Stimulated activated CD8-positive, alpha-beta memory T cell treated with anti-CD3 and anti-CD28 coated beads, Interleukin-2, amount 100 ng/mL, for 1 hour (primary cell): ENCODE measurements at regions not wholly inside any gene's neighbourhood (a gene's known extent, or its start where the extent isn't known, plus 50 kb on each side); places are given as distances from the start of the nearest gene placed in this dataset.
"Not testable (repeated sequence)": the region's sequence is repeated elsewhere in the genome, so short reads cannot be mapped to it uniquely, and the experiment has no call there.

ENCODE experiments used
- DNase-seq, 2 donors: peaks; one replicate each; pipeline ENCODE4 v3.0.0-alpha.2; 2020; ENCODE audit warnings: low read depth in 2 of 2

DNA sequence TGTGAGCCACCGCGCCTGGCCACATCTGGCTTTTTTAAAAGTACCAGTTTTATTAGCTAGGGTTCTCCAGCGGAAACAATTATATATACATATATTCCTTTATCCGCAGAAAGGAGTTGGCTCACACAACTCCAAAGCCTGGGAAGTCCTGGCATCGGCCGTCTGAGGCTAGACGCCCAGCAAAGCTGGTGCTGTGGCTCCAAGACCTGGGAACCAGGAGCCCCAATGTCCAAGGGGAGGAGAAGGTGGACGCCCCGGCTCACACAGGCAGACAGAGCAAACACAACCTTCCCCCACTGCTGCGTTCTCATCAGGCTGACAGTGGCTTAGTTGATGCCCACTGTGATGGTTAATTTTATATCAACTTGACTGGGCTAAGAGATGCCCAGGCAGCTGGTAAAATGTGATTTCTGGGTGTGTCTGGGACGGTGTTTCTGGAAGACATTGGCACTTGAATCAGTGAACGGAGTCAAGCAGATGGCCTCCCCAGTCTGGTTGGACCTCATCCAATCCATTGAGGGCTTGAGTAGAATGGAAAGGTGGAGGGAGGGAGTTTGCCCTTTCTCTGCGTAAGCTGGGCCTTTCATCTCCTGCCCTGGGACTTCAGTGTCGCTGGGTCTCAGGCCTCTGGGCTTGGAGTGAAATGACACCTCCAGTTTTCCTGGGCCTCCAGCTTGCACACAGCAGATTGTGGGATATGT lies 904.4 kb downstream of the BRD1 start:
- DNase-seq: no peak

DNA sequence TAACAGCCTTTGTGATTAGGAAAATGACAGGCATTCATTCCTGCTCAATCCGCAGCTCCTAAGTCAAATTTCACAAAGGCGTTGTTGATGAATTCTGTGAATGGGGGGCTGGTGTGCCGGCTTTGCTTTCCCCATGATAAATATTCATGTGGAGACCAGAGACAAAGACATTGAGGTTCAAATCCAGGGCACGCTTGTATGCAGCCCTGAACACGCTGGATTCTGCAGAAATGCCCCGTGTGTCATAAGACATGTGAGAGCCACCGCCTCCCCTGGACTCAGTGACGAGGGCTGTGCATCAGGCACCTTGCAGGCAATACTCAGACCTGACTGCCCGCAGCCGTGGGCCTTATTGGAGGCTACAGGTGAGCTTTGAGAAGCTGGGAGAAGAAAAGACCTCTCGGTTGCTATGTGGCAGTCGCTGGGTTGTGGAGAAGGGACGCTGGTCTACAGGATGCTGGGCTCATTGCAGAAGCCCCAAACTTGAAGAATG lies 906.2 kb downstream of the BRD1 start:
- no peak for DNase-seq

DNA sequence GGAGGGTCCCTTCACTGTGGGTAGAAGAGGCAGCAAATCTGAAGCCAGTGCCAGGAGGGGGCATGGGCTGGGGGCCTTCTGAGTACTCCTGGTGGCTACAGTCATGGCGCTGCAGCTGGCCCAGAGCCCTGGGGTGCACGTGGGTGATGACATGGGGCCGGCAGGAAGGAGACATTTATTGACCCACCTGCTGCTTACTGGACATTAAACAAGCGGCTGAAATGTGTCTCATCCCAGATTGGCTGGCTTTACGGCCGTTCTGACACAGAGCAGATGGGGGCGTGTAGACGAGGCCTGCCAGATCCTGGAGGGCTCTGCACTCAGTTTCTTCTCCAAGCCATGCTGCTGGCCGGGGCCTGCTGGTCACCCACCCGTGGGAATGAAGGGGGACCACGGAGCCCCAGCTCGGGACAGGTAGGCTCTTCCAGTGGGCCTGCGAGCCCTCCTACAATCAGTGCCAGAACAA lies 906.9 kb downstream of the BRD1 start:
- DNase-seq: no peak

DNA sequence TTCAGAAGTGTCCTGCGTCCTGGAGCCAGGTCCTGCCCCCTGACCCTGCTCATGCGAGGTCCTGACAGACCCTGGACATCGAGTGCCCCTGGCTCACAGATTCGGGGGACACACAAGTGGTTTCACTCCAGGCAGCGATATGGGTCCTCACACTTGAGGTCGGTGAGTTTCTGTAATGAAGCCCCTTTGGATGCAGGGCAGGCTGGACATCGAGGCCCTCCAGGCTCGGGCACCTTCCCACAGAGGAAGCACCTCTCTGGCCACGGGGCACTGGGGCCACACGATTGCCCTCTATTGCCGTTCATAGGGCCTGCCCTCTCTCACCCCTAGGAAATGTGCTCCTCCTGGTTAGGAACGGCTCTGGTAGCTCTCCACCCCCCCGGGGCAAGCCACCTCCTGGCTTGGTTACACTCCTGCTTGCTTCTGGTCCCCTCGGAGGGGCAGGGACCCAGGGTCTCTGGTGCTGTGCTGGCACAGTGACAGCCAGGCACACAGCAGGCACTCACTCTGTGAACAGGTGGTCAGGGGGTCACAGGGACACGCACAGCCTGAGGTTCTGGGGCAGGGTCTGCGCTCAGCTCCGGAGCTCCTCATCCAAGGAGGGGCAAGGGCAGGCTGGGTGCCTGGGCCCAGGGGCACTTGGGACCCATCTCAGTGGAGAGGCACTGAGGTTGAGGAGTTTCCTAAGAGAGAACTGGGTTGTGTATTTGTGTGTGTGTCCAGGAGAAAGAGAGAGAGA lies 907.7 kb downstream of the BRD1 start:
- no peak for DNase-seq

DNA sequence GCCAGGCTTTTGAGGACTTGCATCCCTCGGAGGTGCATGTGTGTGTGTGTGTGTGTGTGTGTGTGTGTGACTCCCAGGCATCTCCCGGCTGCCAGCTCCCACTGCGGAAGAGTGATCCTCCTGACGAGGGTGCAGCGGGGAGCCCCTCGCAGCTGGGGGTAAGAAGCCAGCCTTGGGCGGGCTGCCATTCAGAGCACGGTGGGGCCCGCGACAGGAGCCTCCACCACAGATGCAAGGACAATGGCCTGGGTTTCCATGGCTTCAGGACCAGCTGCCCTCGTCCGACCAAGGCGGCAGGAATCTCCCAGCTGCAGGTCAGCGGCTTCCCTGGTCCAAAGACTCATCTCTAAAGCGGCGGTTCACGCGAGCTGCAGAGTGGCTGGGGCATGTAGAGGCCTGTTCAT lies 908.5 kb downstream of the BRD1 start:
- DNase-seq: no peak

DNA sequence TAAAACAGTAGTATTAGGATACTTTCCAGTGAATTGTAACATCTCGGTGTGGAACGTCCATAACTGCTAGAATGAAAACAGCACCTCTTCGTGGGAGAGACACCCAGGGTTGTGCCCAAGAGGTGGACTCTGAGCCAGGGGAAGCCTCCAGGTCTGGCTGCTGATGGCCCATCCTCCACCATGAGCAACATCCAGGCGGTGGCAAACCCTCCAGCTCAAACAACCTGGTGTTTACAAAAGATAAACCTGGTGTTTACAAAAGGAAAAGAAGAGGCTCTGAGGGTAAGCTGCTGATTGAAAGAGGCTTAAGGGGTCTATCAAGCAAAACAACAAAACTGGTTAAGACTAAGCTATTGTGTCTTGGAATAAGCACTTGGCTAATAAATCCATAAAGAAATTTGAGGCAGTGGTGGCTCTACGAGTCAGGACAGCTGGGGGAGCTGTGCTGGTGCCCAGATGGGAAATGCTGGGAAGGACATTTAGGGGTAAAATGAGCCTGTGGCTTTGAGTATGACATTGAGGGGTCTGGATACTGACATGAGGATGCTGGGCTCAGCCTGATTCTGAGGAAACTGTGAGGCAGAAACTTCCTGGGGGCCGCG lies 909.0 kb downstream of the BRD1 start:
- DNase-seq: no peak

DNA sequence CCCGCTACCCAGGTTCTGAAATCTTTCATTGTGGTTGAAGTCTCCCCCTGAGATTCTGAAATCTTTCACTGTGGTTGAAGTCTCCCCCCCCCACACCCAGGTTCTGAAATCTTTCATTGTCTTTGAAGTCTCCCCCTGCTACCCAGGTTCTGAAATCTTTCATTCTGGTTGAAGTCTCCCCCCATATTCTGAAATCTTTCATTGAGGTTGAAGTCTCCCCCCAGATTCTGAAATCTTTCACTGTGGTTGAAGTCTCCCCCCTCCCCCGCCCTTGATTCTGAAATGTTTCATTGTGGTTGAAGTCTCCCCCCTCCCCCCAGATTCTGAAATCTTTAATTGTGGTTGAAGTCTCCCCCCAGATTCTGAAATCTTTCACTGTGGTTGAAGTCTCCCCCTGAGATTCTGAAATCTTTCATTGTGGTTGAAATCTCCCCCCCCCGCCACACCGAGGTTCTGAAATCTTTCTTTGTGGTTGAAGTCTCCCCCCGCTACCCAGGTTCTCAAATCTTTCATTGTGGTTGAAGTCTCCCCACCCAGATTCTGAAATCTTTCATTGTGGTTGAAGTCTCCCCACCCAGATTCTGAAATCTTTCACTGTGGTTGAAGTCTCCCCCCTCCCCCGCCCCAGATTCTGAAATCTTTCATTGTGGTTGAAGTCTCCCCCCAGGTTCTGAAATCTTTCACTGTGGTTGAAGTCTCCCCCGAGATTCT lies 915.2 kb downstream of the BRD1 start:
- not testable (repeated sequence) for DNase-seq

DNA sequence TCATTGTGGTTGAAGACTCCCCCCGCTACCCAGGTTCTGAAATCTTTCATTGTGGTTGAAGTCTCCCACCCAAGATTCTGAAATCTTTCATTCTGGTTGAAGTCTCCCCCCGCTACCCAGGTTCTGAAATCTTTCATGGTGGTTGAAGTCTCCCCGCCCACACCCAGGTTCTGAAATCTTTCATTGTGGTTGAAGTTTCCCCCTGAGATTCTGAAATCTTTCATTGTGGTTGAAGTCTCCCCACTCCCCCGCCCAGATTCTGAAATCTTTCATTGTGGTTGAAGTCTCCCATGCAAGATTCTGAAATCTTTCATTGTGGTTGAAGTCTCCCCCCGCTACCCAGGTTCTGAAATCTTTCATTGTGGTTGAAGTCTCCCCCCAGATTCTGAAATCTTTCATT lies 916.0 kb downstream of the BRD1 start:
- not testable (repeated sequence) for DNase-seq

DNA sequence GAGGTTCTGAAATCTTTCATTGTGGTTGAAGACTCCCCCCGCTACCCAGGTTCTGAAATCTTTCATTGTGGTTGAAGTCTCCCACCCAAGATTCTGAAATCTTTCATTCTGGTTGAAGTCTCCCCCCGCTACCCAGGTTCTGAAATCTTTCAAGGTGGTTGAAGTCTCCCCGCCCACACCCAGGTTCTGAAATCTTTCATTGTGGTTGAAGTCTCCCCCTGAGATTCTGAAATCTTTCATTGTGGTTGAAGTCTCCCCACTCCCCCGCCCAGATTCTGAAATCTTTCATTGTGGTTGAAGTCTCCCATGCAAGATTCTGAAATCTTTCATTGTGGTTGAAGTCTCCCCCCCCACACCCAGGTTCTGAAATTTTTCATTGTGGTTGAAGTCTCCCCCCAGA lies 916.6 kb downstream of the BRD1 start:
- not testable (repeated sequence) for DNase-seq

DNA sequence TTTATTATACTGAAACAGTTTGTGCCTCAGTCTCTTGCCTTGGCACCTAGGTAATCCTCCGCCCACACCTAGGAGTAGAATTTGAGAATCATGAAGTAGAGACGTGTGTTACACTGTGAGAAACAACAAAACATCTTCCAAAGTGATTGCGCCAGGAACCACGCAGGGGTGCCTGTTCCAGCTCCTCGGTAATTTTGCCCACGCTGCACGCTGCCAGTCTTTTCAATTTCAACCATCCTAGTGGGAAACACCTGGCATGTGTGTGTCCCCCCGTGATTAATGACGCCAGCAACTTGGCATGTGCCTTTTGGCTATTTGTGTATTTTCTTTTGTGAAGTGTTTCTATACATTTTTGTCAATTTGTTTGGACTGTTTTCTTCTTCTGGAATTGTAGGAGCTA lies 919.1 kb downstream of the BRD1 start:
- no peak for DNase-seq

DNA sequence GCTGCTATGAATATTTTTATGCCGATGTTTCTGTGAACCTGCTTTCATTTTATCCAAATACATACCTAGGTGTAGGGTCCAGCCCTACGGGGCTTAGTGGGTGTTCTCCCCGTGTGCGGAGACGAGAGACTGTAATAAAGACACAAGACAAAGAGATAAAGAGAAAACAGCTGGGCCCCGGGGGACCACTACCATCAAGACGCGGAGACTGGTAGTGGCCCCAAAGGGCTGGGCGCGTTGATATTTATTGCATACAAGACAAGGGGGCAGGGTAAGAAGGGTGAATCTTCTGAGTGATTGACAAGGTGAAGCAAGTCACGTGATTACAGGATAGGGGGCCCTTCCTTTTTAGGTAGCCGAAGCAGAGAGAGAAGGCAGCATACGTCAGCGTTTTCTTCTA lies 920.1 kb downstream of the BRD1 start:
- DNase-seq: no peak

DNA sequence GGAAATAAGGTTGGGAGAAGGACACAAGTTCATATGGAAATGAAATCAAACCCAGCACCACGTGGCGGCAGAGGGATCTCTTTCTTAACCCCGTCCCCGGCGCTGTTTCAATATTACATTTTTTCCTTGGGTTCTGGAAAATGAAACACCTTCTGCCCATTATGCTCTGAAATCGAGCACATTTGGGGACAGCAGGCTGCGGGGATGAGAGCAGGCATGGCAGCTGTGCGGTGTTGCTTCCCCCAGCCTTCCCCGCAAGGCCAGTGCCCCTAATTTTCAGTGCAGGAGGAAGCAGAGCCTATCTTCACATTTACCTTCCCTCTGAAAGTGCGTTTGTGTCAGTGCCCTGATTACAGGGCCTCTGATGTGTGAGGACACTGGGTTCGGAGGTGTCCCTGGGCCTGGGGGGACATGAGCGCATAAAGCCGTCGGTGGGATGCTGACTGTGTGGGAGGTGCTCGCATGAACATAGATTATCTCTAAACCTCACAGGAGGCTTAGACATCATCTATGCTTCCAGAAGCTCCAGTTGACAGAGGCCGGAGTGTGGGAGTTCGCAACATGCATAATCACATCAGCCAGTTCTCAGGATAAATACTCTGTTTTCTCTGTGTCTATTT lies 921.3 kb downstream of the BRD1 start:
- DNase-seq: no peak

DNA sequence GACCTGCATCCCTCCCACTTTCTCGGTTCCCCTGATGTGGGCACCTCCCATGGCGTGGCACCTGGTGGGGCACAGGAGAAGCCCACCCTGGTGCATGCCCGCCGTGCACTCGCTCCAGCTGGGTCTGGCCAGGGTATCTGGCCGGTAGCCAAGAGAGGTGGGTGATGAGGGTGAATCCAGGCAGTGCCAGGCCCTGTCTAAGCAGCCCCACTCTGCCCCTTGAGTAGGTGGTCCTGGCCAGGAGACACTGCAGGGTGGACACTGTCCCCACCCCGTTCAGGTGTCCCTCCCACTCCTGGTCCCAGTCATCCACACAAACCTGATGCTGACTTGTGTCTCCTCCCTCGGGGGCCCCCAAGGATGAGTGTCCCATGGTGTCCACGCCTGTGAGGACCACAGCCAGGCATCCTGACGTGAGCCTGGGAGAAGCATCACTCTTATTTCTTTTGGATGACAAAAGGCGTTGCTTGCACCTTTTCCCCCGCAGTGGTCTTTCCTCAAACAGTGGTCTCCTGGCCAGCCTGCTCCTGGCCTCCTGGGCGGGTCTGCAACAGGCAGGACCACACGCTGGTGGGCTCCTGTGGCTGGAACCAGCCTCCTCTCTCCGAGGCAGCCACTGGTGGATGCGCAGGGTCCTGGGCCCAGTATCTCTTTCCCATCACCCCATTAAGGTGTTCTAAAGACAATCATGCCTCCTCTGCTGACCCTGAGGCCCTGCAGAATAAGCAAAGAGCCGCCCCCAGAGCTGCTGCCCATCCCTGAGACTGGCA lies 922.3 kb downstream of the BRD1 start:
- no peak for DNase-seq

DNA sequence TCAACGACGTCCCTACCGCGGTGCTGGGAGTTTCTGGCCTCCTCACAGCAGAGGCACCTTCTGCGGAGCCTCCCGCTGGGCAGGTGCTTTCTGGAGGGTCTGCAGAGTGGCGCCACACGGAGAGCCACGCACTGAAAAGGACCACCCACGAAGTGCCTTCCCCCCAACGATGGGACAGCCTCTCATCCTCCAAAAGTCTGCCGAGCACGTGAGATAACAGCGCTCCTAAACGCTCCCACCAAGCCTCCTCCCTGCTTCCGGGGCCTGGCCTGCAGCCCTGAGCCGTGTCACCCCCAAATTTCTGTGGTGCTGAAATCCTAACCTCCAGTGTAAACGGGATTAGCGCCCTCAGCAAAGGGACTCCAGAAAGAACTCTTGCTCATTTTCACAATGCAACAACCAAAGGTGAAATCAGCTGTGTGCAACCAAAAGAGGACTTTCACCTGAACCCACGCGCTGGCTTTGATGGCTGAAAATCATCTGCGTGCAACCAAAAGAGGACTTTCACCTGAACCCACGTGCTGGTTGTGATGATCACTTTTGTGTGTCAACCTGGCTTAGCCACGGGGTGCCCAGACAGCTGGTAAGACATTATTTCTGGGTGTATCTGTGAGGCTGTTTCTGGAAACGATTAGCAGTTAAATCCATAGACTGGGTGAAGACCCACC lies 924.6 kb downstream of the BRD1 start:
- DNase-seq: no peak

DNA sequence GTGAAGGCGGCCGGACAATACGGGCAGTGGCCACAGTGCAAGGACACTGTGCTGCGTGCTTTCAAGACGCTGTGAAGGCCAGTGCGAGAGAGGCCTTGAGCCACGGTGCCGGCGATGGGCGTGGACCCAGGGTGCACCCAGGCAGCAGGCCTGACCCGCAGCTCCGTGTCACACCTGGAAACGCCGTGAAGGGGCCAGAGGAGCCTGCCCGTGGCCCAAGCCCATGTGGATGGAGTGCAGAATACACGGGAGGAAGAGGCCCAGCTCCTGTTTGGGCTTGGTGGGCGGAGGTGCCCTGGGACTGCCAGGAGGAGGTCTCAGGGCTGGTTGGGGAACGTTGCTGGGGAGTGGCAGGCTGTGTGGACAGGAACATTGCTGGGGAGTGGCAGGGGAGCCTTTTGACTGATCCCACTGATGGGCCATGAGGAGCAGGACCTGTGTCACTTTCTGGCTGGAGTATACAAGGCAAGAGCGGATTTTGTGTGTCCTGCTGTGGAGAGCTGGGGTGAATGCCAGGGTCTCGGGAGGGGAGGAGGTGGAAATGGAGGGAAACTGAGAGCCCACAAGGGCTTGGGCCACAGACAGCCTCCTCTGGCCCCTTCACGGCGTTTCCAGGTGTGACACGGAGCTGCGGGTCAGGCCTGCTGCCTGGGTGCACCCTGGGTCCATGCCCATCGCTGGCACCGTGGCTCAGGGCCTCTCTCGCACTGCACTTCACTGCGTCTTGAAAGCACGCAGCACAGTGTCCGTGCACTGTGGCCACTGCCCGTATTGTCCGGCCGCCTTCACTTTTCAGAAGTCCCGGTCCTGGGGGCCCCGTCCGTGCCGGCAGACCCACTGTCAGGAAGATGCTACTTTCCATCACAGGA lies 925.4 kb downstream of the BRD1 start:
- no peak for DNase-seq

DNA sequence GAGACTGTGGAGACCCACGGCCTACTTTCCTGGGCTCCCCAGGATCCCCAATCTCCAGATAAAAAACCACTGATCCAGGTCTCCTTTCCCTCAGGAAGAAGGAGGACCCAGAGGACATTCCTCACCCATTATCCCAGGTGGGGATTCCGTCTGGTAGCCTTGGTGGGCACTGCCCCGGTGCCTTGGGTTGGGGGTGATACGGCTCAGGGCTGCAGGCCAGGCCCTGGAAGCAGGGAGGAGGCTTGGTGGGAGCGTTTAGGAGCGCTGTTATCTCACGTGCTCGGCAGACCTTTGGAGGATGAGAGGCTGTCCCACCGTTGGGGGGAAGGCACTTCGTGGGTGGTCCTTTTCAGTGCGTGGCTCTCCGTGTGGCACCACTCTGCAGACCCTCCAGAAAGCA lies 926.3 kb downstream of the BRD1 start:
- no peak for DNase-seq

DNA sequence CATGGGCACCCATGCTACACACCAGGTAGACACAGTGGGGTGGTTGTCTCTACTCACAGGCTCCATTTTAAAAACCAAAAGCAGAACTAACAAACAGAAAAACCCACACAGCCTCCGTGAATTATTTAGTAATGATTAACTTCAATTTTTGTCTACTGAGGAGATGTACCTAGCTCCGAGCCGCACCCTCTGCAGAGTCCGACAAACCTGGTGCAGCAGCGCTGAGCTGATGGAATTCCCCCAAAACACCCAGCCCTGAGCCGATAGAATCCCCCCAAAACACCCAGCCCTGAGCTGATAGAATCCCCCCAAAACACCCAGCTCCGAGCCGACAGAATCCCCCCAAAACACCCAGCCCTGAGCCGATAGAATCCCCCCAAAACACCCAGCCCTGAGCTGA lies 927.0 kb downstream of the BRD1 start:
- no peak for DNase-seq

DNA sequence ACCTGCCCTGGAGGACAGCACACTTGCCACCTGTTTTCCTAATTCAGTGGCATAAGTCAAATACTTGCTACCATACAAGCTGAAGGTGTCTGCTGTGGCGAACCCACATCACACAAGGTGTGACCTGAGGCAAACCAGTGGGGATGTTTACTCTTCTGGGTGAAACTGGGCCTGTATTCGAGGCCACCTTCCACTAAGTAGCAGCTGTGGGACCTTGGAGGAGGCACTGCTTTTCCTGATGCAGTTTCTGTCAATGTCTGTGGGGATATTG lies 927.4 kb downstream of the BRD1 start:
- no peak for DNase-seq

DNA sequence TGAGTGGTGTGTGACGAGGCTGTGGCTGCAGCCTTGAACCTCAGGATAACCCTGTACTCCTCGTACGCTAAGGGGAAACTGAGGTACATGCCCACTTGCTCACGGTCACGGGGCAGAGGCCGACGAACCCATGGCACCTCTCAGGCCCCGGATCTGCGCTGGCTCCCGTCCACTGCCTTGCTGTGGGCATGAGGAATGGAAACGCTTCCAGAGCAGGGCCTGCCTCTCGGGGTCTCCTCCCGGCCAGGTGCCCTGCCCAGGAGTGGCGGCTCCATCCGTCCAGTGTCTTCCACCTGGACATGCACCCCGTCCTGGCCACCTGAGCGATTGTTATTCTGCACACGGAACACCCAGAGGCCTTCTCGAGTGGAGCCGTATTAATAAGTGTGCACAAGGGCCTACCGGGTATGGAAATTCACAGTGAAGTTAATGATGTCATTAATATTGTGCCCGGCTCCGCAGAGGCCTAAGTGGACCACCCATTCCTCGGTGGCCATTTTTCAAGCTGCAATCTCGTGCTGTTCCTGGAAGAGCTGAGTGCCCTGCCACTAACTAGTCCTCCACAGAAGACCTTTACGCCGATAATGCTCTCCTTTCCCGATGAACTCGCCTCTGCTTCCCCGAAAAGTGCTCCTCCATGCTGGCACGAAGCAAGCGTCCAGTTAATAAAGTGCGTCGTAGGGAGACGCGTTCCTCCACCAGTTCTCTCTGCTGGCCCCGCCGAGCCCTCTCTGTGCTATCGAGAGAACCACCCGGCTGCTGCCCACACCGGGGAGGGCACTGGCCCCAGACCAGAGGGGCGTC lies 927.9 kb downstream of the BRD1 start:
- no peak for DNase-seq
